Fibroblast of gingiva (primary cell): ENCODE measurements at regions not wholly inside any gene's neighbourhood (a gene's known extent, or its start where the extent isn't known, plus 50 kb on each side); places are given as distances from the start of the nearest gene placed in this dataset.

Source experiments
- DNase-seq: peaks from one replicate; pipeline ENCODE4 v3.0.0-alpha.2; 2011; ENCODE audit warnings: low read depth

DNA sequence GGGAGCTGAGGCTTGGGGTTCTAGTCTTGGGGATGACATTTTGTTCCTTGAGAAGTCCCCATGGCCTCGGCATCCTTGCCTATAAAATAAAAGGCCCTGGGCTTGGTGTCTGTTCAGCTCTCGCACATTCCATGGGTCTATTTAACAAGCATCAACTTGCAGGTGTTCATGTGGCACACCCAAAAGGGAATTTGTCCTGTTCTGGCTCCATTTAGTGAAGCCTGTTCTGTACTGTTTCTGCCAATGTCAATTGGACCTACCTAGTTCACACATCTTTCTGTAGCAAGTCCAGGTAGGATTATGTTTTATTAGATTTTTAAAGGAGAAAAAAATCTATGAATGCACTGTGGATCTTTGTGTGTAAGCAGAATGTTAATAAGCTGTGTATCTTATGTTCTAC lies 262.0 kb downstream of the HIVEP2 start:
- DNase-seq, result no peak

DNA sequence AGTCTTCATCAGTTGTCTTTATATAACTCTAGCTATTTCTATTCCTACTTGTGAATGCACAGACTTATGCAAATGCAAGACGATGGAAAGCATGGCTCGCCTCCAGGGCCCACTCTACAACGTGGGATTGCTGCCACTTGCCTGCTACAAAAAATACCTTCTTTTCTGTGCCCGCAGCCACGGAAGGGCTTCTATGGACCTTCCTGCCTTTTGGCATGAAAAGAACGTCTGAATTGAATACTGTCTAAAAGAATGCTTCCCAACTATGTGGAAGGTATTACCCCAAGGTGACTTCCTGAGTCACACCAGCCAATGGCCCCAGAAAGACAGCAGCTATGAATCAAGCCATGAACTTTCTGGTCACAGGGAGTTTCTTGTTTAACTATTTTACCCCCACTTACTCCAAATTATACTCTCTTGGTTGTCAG lies 261.2 kb downstream of the HIVEP2 start:
- no peak for DNase-seq

DNA sequence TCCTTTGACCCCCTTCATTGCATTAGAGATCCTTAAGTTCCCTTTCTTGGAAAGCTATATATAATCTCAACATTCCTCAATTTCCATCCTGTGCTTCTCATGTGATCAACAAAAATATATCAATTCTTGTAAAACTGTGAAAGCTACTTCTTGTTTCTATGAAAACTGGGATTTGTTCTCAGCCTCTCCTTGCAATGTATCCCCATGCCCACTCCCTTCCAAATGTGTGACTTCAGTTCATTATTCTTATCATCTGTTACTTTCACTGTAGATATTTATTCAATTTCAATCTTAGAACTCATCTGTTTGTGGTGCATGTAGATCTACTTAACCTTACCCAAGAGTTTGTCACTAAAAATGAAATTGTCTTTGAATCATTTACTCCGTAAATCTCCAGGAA lies 260.6 kb downstream of the HIVEP2 start:
- DNase-seq, result no peak

GRCh38 chr6:142685852-142686506 lies 259.0 kb downstream of the HIVEP2 start:
- no peak for DNase-seq

GRCh38 chr6:142686507-142686887 lies 258.5 kb downstream of the HIVEP2 start:
- no peak for DNase-seq

GRCh38 chr6:142692942-142693341 lies 252.0 kb downstream of the HIVEP2 start:
- DNase-seq, result peak; percentile 78

DNA sequence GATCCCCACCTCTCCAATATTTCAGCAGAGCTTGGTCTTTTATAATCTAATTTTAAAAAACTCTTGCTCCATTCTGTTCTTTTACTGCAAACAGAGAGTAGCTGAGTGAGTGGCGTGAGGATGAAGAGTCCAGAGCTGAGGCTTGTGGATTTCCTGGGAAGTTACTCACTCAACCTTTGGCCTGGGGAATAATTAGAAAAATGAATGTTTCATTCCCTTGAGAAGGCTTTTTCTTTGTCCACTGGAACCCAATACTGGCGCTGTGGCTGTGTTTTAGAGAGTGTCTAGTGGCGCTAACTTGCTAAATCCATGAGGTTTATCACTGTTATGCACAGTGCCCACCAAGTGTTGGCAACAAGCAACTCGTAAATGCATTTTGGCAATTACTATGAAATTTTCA lies 251.5 kb downstream of the HIVEP2 start:
- DNase-seq, result peak; percentile 68

GRCh38 chr6:142694054-142694453 lies 250.9 kb downstream of the HIVEP2 start:
- no peak for DNase-seq

GRCh38 chr6:142695016-142695415 lies 250.0 kb downstream of the HIVEP2 start:
- peak; percentile 22 for DNase-seq

DNA sequence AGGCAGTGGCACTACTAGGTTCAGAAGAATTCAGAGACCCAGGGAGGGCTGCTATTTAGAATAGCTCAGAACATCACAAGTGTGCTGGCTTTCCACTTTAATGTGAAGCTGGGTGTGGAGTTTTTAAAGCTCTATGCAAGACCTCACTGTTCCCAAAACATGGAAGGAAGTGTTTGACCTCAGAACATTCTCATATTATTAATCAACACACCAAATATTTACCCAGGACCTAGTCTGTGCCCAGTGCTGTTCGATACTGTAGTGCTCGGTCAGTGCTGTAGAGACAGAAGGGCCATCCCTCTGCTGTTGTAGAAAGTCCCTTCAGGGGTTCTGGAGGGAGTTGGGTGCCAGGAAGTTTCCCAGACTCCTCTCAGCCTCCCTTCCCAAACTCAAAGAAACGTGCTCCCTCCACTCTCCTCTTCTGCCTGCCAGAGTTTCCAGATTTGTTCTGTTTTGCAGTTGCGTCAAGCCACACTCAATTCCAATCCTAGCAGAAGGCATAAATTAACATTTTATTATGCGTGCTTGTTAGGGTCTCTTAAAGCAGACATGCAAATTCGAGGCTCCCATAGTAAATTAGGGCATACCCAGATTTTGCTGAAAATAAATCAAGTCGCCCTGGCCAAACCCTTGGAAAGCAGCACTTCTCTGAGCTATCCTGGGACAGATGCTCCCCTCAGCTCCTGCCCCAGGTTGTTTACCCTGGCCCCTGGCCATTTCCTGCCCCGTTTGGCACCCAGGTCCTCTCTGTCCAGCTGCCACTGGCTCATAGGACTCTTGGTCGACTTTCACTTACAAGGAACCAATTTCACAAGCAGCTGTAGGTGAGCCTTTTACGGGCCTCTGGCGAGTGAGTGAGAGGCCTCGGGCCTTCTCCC lies 248.6 kb downstream of the HIVEP2 start:
- no peak for DNase-seq

DNA sequence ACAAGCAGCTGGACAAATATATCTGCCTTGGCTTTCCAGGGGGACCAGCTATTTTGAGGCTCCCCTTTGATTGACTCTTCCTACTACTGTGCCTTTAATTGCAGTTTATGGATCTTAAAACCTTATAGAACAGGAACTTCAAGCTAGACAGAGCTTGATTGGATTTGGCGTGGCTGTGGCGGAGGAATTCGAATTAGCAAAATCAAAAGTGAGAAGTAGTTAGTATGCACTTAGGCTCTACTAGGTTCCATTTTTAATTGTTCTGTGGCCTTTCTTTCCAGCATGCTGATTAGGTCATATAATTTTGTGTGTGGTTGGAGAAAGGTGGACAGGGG lies 248.0 kb downstream of the HIVEP2 start:
- DNase-seq, result no peak

DNA sequence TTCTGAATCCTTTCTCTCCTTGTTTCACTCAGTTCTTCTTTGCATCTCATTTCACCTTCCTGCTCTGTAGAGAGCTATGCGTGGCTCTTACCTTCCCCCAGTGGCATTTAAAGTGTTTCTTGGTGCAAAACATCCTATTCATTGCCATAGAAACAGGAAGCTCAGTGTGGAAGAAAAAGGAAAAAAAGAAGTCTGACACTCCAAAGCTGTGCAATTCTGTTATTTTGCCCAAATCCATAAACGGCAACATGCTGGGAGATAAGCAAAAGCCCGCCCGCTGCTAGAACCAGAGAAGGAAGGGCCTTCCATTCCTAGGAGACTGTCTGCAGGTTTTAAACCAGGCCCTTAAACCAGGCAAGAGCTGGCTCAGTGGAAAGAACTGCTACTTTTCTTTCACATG lies 247.1 kb downstream of the HIVEP2 start:
- DNase-seq, result no peak

DNA sequence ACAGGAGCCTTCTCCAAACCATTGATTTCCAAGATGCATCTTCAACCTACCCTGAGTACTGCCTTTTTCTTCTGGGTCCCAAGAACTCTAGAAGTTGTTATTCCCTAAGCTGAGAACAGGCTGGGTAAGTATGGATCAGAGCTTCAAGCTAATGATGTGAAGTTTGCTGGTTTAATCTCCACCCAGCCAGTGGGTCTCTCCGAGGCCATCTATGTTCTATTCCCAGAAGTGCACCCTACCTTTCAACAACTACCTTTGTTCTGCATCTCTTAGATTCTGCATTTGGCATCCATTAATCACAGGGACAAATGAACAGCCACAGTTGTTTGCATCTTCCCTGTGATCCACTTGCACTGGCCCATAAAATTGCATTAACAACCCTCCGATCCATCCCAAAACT lies 246.2 kb downstream of the HIVEP2 start:
- DNase-seq, result no peak

- no peak for DNase-seq
Observed at GRCh38 chr6:142699391-142699790, 245.6 kb downstream of the HIVEP2 start.

- no peak for DNase-seq
Observed at GRCh38 chr6:142700032-142700431, 244.9 kb downstream of the HIVEP2 start.

DNA sequence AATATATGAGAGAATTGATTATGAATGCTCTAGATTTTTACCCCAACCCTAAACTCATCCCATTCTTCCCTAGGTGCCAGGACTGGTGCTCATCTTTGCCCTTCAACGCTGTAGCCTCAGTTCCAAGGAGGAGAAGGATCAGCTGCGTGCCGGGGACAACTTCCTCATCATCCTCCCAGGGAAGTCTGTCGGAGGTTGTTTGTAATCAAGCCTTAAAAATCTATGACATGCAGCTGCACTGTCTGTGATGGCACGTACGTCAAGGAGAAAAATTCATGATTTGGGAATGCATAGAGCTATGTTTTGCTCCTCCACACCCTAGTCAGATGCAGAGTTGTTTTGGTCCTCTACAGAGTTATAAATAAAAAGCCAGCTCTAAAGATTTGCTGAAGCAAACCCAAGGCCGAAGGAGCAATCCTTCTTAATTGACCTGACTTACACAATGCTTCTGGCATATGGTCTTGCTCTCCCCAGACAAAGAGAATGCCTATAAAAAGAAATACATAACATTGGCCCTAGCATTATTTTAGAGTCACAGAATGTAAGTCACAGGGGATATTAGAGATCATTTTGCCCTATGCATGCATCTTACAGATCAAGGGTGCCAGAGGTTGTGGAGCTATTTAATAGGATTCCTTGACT lies 244.2 kb downstream of the HIVEP2 start:
- no peak for DNase-seq
